H1 (cell line): ENCODE measurements at regions not wholly inside any gene's neighbourhood (a gene's known extent, or its start where the extent isn't known, plus 50 kb on each side); places are given as distances from the start of the nearest gene placed in this dataset.

Source experiments
- ASH2L ChIP-seq: fragments of 200-600, 300-600 bp; sonication (generic); IDR thresholded peaks from one replicate; pipeline ENCODE4 v1.7.1; 2017; ENCODE audit warnings: low read length
- YY1 ChIP-seq: IDR thresholded peaks from 2 replicates; pipeline ENCODE4 v1.6.1; 2011; ENCODE audit warnings: low read depth, mild to moderate bottlenecking, low read length
- TF ChIP-seq, protein P1 (sequence below): IDR thresholded peaks from 2 replicates; pipeline ENCODE4 v1.6.1; 2011; ENCODE audit warnings: low read length, improper control_type of control experiment
- TF ChIP-seq, protein P2 (sequence below): IDR thresholded peaks from 2 replicates; pipeline ENCODE4 v1.6.1; 2011; ENCODE audit warnings: low read depth, mild to moderate bottlenecking, low read length; ENCODE audit not compliant: insufficient read depth

DNA sequence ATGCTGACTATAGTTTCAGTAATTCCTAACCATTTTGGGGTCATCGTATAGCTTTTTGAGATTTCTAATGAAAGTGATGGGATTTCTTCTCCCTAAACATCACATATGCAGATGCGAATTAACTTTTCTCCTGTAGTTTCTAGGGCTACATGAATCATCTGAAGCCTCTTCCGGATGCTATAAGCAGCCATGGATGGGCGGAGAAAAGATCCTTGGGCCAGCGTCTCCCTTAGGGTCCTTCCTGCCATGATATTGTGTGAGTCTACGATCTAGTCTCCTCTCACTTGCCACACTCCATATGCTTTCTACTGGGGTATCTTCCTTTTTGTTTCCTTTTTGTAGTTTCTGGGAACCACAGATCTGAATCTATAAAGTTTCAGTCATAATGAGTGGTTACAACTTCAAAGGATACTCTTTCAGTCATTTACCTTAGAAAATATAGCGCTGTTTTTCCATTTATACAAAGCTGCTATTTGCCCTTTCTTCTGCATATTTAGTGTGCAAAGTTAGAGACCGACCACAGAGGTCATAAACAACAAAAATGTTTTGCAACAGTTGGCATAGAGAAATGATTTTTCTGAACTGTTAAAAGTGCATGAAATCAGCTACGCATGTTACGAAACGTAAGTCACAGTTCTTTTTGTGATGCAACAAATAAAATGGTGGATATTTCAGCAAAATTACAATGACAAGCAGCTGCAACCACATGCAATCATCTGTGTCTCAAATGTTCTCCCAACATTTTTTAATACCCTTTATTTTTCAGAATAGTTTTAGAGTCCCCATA lies 396.2 kb upstream of the SLC35B3 start (continued):
- TF ChIP-seq, protein P1, sequence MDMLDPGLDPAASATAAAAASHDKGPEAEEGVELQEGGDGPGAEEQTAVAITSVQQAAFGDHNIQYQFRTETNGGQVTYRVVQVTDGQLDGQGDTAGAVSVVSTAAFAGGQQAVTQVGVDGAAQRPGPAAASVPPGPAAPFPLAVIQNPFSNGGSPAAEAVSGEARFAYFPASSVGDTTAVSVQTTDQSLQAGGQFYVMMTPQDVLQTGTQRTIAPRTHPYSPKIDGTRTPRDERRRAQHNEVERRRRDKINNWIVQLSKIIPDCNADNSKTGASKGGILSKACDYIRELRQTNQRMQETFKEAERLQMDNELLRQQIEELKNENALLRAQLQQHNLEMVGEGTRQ, result no peak
- TF ChIP-seq ASH2L, result no peak
- TF ChIP-seq YY1, result no peak
- TF ChIP-seq, protein P2, sequence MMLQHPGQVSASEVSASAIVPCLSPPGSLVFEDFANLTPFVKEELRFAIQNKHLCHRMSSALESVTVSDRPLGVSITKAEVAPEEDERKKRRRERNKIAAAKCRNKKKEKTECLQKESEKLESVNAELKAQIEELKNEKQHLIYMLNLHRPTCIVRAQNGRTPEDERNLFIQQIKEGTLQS, result no peak
